CD4-positive, alpha-beta memory T cell (primary cell): ENCODE measurements at regions not wholly inside any gene's neighbourhood (a gene's known extent, or its start where the extent isn't known, plus 50 kb on each side); places are given as distances from the start of the nearest gene placed in this dataset.
A peak's percentile ranks its signal among the peaks of the same experiment; 100 is the strongest.
"Not testable (repeated sequence)": the region's sequence is repeated elsewhere in the genome, so short reads cannot be mapped to it uniquely, and the experiment has no call there.

ENCODE experiments used
- CTCF ChIA-PET: fragments of 350-600 bp; sonication (Branson Sonifier 250); formaldehyde crosslinking; loops from one replicate; lab custom pipeline; 2021; ENCODE audit warnings: inconsistent platforms; ENCODE audit not compliant: partially characterized antibody; lab: Charles Lee
- POLR2A ChIA-PET: fragments of 350-600 bp; sonication (Branson Sonifier 250); formaldehyde crosslinking; loops from one replicate; lab custom pipeline; 2021; ENCODE audit not compliant: partially characterized antibody; lab: Charles Lee
- DNase-seq, 5 donors: peaks; one replicate each; pipeline versions ENCODE4 v3.0.0 to v3.0.0-alpha.2; 2020 to 2022; ENCODE audit warnings: mixed read lengths in 1 of 5
- H3K27ac ChIP-seq: one replicate; pipeline ENCODE4 v1.7.0; 2013; ENCODE audit warnings: low read depth, low read length
- H3K27me3 ChIP-seq: 2 replicates; pipeline ENCODE4 v1.7.0; 2013; ENCODE audit warnings: mild to moderate bottlenecking, low read length, moderate library complexity; ENCODE audit not compliant: insufficient read depth
- H3K36me3 ChIP-seq: 2 replicates; pipeline ENCODE4 v1.7.0; 2013; ENCODE audit warnings: mild to moderate bottlenecking, low read length, moderate library complexity; ENCODE audit not compliant: insufficient read depth
- H3K4me1 ChIP-seq: 2 replicates; pipeline ENCODE4 v1.7.0; 2013; ENCODE audit warnings: mild to moderate bottlenecking, low read length, moderate library complexity; ENCODE audit not compliant: insufficient read depth
- H3K4me3 ChIP-seq, 2 donors: one replicate each; pipeline ENCODE4 v1.7.0; 2013; ENCODE audit warnings: low read length in 2 of 2, mild to moderate bottlenecking in 1 of 2
- H3K9me3 ChIP-seq, 2 donors: one replicate each; pipeline ENCODE4 v1.7.0; 2013; ENCODE audit warnings: low read length in 2 of 2, control low read depth in 1 of 2; ENCODE audit not compliant: control insufficient read depth in 1 of 2
- H3K27ac Mint-ChIP-seq, 7 donors: one replicate each; pipeline ENCODE4 v1.8.0; 2020 to 2021; ENCODE audit warnings: mixed read lengths in 7 of 7, mild to moderate bottlenecking in 6 of 7, inconsistent platforms in 3 of 7, moderate library complexity in 3 of 7
- H3K27me3 Mint-ChIP-seq, 2 donors: one replicate each; pipeline ENCODE4 v1.8.0; 2020 to 2021; ENCODE audit warnings: mixed read lengths in 2 of 2
- H3K36me3 Mint-ChIP-seq, 2 donors: one replicate each; pipeline ENCODE4 v1.8.0; 2020 to 2021; ENCODE audit warnings: mixed read lengths in 2 of 2, inconsistent platforms in 1 of 2, mild to moderate bottlenecking in 1 of 2
- H3K4me1 Mint-ChIP-seq, 4 donors: one replicate each; pipeline ENCODE4 v1.8.0; 2020 to 2021; ENCODE audit warnings: mixed read lengths in 4 of 4, mild to moderate bottlenecking in 1 of 4
- H3K4me3 Mint-ChIP-seq, 8 donors: one replicate each; pipeline ENCODE4 v1.8.0; 2020 to 2021; ENCODE audit warnings: mixed read lengths in 8 of 8, mild to moderate bottlenecking in 7 of 8, moderate library complexity in 6 of 8, inconsistent platforms in 3 of 8
- H3K9me3 Mint-ChIP-seq, 8 donors: one replicate each; pipeline ENCODE4 v1.8.0; 2020 to 2021; ENCODE audit warnings: mixed read lengths in 8 of 8, mild to moderate bottlenecking in 5 of 8, inconsistent platforms in 3 of 8, moderate library complexity in 1 of 8
- intact Hi-C: fragments of 100-400 bp; cut with micrococcal nuclease; formaldehyde crosslinking; loops from one replicate; pipeline ENCODE4 v1.15.1; 2023

DNA sequence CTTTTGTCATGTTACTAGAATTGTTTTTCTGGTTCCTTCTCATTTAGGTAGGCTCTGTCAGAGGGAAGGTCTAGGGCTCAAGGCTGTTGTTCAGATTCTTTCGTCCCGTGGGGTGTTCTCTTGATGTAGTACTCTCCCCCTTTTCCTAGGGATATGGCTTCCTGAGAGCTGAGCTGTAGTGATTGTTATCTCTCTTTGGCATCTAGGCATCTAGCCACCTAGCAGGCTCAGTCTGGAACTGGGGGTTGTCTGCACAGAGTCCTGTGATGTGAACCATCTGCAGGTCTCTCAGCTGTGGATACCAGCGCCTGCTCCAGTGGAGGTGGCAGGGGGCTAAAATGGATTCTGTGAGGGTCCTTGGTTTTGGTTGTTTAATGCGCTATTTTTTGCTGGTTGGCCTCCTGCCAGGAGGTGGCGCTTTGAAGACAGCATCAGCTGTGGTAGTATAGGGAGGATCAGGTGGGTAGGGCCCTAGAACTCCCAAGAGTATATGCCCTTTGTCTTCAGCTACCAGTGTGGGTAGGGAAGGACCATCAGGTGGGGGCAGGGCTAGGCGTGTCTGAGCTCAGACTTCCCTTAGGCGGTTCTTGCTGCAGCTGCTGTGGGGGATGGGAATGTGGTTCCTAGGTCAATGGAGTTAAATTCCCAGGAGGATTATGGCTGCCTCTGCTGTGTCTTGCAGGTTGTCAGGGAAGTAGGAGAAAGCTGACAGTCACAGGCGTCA is 78.1 kb upstream of the RAB40AL start:
- H3K4me3 ChIP-seq, H3K36me3 ChIP-seq, H3K9me3 Mint-ChIP-seq, intact Hi-C loops, H3K4me3 Mint-ChIP-seq, H3K4me1 ChIP-seq, H3K27me3 ChIP-seq, H3K27me3 Mint-ChIP-seq, H3K4me1 Mint-ChIP-seq, DNase-seq, H3K9me3 ChIP-seq, H3K27ac ChIP-seq, H3K36me3 Mint-ChIP-seq, CTCF ChIA-PET, H3K27ac Mint-ChIP-seq: not testable (repeated sequence)
- POLR2A ChIA-PET, result interaction anchor here (0.7 kb wide), 1 partner anchor 142 kb away, joined by 3 read pairs; no protein-coding TSS in a partner anchor

DNA sequence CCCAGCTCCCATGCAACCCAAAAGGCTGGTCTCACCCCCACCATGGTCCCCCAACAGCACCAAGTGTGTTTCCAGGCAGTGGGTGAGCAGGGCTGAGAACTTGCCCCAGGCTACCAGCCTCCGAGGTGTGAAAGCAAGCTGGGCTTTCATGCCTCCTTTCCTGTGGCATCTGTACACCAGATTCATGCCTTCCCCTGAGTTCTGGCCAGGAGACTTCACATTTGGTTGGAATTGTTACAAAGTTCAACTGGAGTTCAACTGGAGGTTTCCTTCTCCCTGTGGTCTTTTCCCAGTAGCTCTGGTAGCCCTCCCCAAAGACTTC is 77.6 kb upstream of the RAB40AL start:
- Histone ChIP-seq H3K4me3 (no peak overlapping the region), H3K9me3 (no peaks in the 10 kb centered on the region), H3K27me3 (no peaks in the 10 kb centered on the region), H3K36me3 (no peaks in the 10 kb centered on the region), H3K27ac (no peak overlapping the region), H3K4me1 (no peaks in the 10 kb centered on the region)
- Mint-ChIP-seq H3K9me3 (no peaks in the 10 kb centered on the region), H3K4me1 (no peaks in the 10 kb centered on the region), H3K27ac (no peak overlapping the region), H3K4me3 (no peak overlapping the region), H3K36me3 (peaks cover 0 to 2% of the 10 kb centered on the region in 2 donors), H3K27me3 (no peaks in the 10 kb centered on the region)
- intact Hi-C loops, result no loop called here
- ChIA-PET CTCF (no interaction called here), POLR2A (no interaction called here)
- DNase-seq, result no peak

DNA sequence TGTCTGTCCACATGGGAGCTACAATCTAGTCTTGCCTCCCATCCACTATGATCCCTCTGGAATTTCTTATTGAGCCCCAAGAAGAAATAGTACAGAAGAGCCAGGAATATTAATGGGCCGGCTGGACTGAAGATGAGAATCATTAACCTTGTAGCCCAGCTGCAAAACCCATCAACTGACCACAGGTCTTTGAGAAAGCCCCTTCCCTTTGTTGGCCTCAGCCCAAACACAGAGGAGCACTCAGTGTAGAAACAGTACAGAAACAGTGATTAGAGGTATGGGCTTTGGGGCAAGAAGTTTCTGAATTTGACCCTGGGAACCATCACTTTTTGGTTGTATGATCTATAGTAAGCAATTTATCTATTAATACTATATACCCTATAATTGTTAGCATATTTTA is 76.8 kb upstream of the RAB40AL start:
- intact Hi-C loops, result loop anchor here (5.0 to 10.0 kb wide), 2 partner anchors 208 to 1265 kb away; partner anchors contain the start of gene GPRASP1
- CTCF ChIA-PET, result no interaction called here
- no peaks in the 10 kb centered on the region for H3K9me3 Mint-ChIP-seq
- Histone ChIP-seq H3K4me1 (no peaks in the 10 kb centered on the region), H3K27ac (no peak overlapping the region), H3K9me3 (no peaks in the 10 kb centered on the region), H3K36me3 (peaks cover 6% of the 10 kb centered on the region), H3K27me3 (no peaks in the 10 kb centered on the region), H3K4me3 (no peak overlapping the region)
- DNase-seq, result no peak
- peaks cover 3 to 5% of the 10 kb centered on the region in 2 donors for H3K36me3 Mint-ChIP-seq
- H3K27me3 Mint-ChIP-seq, result no peaks in the 10 kb centered on the region
- POLR2A ChIA-PET, result no interaction called here
- H3K4me3 Mint-ChIP-seq, result no peak overlapping the region
- H3K27ac Mint-ChIP-seq, result no peak overlapping the region
- no peaks in the 10 kb centered on the region for H3K4me1 Mint-ChIP-seq

DNA sequence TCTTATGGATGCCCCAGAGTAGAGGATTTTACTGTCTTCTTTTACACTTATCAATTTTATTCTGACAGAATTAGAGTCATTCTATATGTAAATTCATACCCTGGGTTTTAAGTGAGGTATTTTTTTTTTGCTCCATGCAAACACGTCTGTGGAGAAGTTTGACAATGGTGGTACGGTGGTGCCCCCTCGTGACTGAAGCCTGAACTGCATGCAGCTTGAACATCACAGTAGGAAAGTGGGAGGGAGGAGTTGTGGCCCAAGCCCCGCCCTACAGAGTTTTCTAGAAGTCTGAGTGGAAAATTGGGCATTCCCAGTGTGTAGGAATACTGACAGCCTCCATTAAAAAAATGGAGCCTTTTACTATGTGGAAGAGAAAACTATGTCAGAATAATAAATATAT is 73.3 kb upstream of the RAB40AL start:
- CTCF ChIA-PET, result interaction anchor here (1.2 kb wide), 1 partner anchor 520 kb away, joined by 9 read pairs; no protein-coding TSS in a partner anchor

DNA sequence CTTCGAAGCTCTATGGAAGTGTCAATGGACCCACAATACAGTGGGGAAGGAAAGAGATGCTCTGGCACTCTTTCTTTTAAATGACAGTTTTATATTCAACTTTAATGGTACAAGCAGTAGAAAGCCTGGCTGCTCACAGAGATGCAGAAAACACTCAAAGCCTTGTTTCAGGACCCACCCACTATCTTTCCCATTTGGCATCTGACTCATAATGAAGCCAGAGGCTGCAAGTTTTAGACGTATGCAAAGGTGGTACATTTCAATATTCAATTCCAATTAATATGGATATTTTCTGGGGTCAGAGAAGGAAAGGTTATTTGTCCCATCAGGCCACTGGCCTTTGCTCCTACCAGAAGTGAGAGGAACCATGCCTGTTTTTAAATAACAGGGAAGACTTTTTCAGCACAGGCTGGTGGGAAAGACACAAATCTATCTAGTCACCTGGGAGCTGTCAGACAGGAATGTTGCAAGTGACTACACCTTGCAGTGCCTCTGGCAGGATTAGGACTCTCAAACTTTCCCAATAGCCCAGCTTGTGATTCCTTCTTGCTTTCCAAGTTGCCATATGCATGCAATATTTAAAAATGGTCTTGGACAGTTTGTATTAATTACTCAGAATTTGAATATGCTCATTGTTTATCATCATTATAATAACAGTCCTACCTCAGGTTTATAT is 70.0 kb upstream of the RAB40AL start:
- H3K36me3 Mint-ChIP-seq, result peaks cover 7 to 10% of the 10 kb centered on the region in 2 donors
- no peaks in the 10 kb centered on the region for H3K27me3 Mint-ChIP-seq
- intact Hi-C loops, result loop anchor here (10.0 kb wide), 1 partner anchor 1272 kb away; no protein-coding TSS in a partner anchor
- H3K4me3 Mint-ChIP-seq, result no peak overlapping the region
- H3K27ac Mint-ChIP-seq, result no peak overlapping the region
- CTCF ChIA-PET, result no interaction called here
- POLR2A ChIA-PET, result no interaction called here
- H3K36me3 ChIP-seq, result peaks cover 6% of the 10 kb centered on the region
- no peaks in the 10 kb centered on the region for H3K27me3 ChIP-seq
- H3K4me1 Mint-ChIP-seq, result no peaks in the 10 kb centered on the region
- DNase-seq, result no peak
- no peaks in the 10 kb centered on the region for H3K9me3 ChIP-seq
- no peaks in the 10 kb centered on the region for H3K4me1 ChIP-seq
- H3K4me3 ChIP-seq, result no peak overlapping the region
- no peak overlapping the region for H3K27ac ChIP-seq
- H3K9me3 Mint-ChIP-seq, result no peaks in the 10 kb centered on the region

More for the DNA sequence above, 73.3 kb upstream of the RAB40AL start:
- H3K4me1 ChIP-seq, result no peaks in the 10 kb centered on the region
- Mint-ChIP-seq H3K36me3 (peaks cover 7 to 8% of the 10 kb centered on the region in 2 donors), H3K27ac (no peak overlapping the region), H3K4me1 (no peaks in the 10 kb centered on the region), H3K27me3 (no peaks in the 10 kb centered on the region), H3K9me3 (no peaks in the 10 kb centered on the region), H3K4me3 (no peak overlapping the region)
- H3K4me3 ChIP-seq, result no peak overlapping the region
- no peaks in the 10 kb centered on the region for H3K9me3 ChIP-seq
- POLR2A ChIA-PET, result no interaction called here
- H3K27ac ChIP-seq, result no peak overlapping the region
- peak; percentile 74 to 79 (median 75) for DNase-seq
- intact Hi-C loops, result loop anchor here (1.0 to 10.0 kb wide), 5 partner anchors 211 to 1269 kb away; partner anchors contain the start of genes BEX5 and GPRASP1
- H3K27me3 ChIP-seq, result no peaks in the 10 kb centered on the region
- H3K36me3 ChIP-seq, result peaks cover 6% of the 10 kb centered on the region

DNA sequence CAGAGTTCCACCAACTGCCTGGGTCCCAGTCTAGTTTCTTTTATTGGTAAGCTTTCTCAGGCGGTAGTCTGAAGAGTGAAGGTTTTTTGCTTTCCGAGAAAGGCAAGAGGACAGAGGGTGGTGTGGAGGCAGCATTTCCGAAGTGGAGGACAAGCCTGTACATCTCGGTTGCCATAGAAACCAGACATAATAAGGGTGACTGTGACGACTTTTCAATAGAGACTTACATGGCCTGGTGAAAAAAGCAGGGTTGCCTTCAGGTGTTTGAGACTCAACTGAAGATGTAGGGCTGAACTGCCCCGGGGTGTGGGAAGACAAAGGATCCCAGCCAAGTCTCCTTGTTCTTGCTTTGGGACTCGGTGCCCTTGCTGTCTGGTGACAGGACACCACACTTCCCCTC is 53.6 kb upstream of the RAB40AL start:
- Mint-ChIP-seq H3K4me1 (no peaks in the 10 kb centered on the region), H3K27me3 (no peaks in the 10 kb centered on the region), H3K9me3 (no peaks in the 10 kb centered on the region), H3K27ac (no peak overlapping the region), H3K36me3 (peaks cover 6 to 7% of the 10 kb centered on the region in 2 donors), H3K4me3 (no peak overlapping the region)
- Histone ChIP-seq H3K4me3 (no peak overlapping the region), H3K27me3 (no peaks in the 10 kb centered on the region), H3K27ac (no peak overlapping the region), H3K9me3 (no peaks in the 10 kb centered on the region), H3K36me3 (no peaks in the 10 kb centered on the region), H3K4me1 (no peaks in the 10 kb centered on the region)
- CTCF ChIA-PET, result no interaction called here
- intact Hi-C loops, result no loop called here
- no peak for DNase-seq
- POLR2A ChIA-PET, result no interaction called here
